ENCODE measurements at regions not wholly inside any gene's neighbourhood (a gene's known extent, or its start where the extent isn't known, plus 50 kb on each side); places are given as distances from the start of the nearest gene placed in this dataset.

DNA sequence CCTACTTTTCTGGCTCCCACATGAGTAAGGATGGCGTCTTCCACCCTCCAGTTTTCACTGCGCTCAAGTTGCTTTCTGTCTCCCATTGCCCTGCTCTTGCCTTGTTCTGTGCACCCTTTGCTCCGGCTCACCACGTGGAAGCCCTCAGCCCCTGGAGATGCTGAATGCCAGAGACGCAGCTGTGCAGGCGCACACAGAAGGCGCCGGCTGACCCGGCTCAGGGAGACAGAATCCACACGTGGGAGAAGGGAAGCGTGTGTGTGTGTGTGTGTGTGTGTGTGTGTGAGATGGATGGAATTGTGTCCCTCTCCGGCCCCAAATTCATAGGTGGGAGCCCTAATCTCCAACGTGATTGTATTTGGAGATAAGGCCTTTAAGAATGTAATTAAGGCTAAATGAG, 118.2 kb upstream of the ERRFI1 start:
- no peak overlapping the region for H3K27ac ChIP-seq (ENCODE audit: low read length)
- CTCF ChIA-PET = no interaction called here
- no peak overlapping the region for H3K4me2 ChIP-seq (ENCODE audit: low read length)
- POLR2A ChIA-PET (ENCODE audit: unreplicated experiment) = no interaction called here
- H3K36me3 ChIP-seq (ENCODE audit: low read depth, low read length) = no peaks in the 10 kb centered on the region
- no peak overlapping the region for H3K4me3 ChIP-seq (ENCODE audit: low read length)
- TF ChIP-seq EZH2 (IDR thresholded peaks at IDR 0.05; ENCODE audit: low read length, unreplicated experiment) (no peak), EZH2phosphoT487 (IDR thresholded peaks at IDR 0.05; ENCODE audit: borderline replicate concordance, low read length) (no peak)
- TF ChIP-seq, protein P1, sequence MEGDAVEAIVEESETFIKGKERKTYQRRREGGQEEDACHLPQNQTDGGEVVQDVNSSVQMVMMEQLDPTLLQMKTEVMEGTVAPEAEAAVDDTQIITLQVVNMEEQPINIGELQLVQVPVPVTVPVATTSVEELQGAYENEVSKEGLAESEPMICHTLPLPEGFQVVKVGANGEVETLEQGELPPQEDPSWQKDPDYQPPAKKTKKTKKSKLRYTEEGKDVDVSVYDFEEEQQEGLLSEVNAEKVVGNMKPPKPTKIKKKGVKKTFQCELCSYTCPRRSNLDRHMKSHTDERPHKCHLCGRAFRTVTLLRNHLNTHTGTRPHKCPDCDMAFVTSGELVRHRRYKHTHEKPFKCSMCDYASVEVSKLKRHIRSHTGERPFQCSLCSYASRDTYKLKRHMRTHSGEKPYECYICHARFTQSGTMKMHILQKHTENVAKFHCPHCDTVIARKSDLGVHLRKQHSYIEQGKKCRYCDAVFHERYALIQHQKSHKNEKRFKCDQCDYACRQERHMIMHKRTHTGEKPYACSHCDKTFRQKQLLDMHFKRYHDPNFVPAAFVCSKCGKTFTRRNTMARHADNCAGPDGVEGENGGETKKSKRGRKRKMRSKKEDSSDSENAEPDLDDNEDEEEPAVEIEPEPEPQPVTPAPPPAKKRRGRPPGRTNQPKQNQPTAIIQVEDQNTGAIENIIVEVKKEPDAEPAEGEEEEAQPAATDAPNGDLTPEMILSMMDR (conservative IDR thresholded peaks at IDR 0.05; ENCODE audit: low read depth, low read length) = no peak
- no peak overlapping the region for H3K9ac ChIP-seq (ENCODE audit: low read length)
- H3K4me1 ChIP-seq (ENCODE audit: insufficient read depth, low read length) = no peaks in the 10 kb centered on the region
- no peaks in the 10 kb centered on the region for H3K9me3 ChIP-seq (ENCODE audit: low read length)
- intact Hi-C loops (cut with micrococcal nuclease) = no loop called here
- ATAC-seq = no peak
- H3K79me2 ChIP-seq (ENCODE audit: low read length) = no peaks in the 10 kb centered on the region
- DNase-seq = no peak
- no TSS peak for BruUV-seq (replicated peaks)
- H3K9me2 ChIP-seq (replicated peaks; ENCODE audit: low read length) = no peaks in the 10 kb centered on the region
- H3F3A ChIP-seq (ENCODE audit: low read length, unreplicated experiment) = no peaks in the 10 kb centered on the region
- no peaks in the 10 kb centered on the region for H4K20me1 ChIP-seq (ENCODE audit: low read length)
- no peak overlapping the region for H2AFZ ChIP-seq (ENCODE audit: low read length)
- no peaks in the 10 kb centered on the region for H3K27me3 ChIP-seq (ENCODE audit: low read length)

DNA sequence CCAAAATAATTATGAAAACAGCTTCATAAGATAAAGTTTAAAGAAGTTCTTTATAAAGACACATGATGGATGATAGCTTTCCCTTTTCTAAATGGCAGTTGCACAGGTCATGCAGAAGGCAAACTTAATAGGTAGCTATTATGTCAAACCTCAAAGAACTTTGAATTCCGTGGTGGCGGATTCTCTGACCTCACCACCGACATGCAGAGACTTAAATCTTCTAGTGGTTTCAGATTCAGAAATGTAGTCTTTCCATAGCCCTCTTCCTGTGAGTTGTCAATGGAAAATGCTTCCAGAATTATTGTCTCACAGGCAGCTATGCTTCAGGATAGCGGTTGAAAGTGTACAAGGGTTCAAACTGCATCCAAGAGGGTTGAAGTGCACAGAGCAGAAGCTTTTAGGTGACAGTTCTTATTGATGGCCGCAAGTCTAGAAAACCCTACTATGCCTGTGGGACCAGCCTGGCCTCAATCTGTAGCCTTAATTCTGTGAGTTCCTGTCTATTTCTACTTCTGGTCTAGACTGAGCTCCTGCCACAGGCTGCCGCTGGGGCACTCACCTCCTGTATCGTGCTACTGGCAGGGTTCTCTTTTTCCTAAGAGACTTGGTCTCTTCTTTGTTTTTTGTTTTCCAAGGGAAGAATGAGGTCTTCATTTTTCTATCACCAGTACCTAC, 117.0 kb upstream of the ERRFI1 start:
- no peak for DNase-seq
- Histone ChIP-seq H3K4me2 (ENCODE audit: low read length) (no peak overlapping the region), H3K36me3 (ENCODE audit: low read depth, low read length) (no peaks in the 10 kb centered on the region), H3K9me3 (ENCODE audit: low read length) (no peaks in the 10 kb centered on the region), H3K79me2 (ENCODE audit: low read length) (no peaks in the 10 kb centered on the region), H3F3A (ENCODE audit: low read length, unreplicated experiment) (no peaks in the 10 kb centered on the region), H3K4me1 (ENCODE audit: insufficient read depth, low read length) (peaks cover 9% of the 10 kb centered on the region), H3K9me2 (replicated peaks; ENCODE audit: low read length) (no peaks in the 10 kb centered on the region), H3K9ac (ENCODE audit: low read length) (no peak overlapping the region), H3K27ac (ENCODE audit: low read length) (no peak overlapping the region), H4K20me1 (ENCODE audit: low read length) (no peaks in the 10 kb centered on the region), H2AFZ (ENCODE audit: low read length) (no peak overlapping the region), H3K27me3 (ENCODE audit: low read length) (no peaks in the 10 kb centered on the region), H3K4me3 (ENCODE audit: low read length) (no peak overlapping the region)
- no TSS peak for BruUV-seq (replicated peaks)
- POLR2A ChIA-PET (ENCODE audit: unreplicated experiment) = no interaction called here
- TF ChIP-seq EZH2phosphoT487 (IDR thresholded peaks at IDR 0.05; ENCODE audit: borderline replicate concordance, low read length) = no peak
- TF ChIP-seq, protein P1 (conservative IDR thresholded peaks at IDR 0.05; ENCODE audit: low read depth, low read length) = no peak
- no peak for TF ChIP-seq EZH2 (IDR thresholded peaks at IDR 0.05; ENCODE audit: low read length, unreplicated experiment)
- intact Hi-C loops (cut with micrococcal nuclease) = no loop called here
- no peak for ATAC-seq
- CTCF ChIA-PET = no interaction called here

DNA sequence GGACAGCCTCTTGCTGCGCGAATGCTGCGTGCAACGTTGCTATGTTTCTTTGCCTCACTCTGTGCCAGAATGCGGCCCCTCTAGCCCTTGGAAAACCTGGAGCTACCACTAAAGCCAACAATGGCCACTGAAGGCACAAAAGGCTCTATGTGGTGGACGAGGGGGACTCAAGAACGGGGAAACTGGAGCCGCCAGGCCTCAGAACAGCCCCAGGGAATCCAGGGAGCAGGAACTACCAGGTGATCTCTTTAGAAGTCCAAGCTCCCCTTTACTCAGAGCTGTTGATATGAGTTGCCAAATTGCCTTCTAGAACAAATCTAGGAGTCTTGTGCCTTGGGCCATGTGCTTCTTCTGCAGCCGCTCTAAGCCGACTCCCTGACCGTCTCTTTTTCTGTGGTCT, 113.8 kb upstream of the ERRFI1 start:
- H3K9me2 ChIP-seq (replicated peaks; ENCODE audit: low read length) = no peaks in the 10 kb centered on the region
- no peak overlapping the region for H2AFZ ChIP-seq (ENCODE audit: low read length)
- no peaks in the 10 kb centered on the region for H3K9me3 ChIP-seq (ENCODE audit: low read length)
- no peak overlapping the region for H3K9ac ChIP-seq (ENCODE audit: low read length)
- H3F3A ChIP-seq (ENCODE audit: low read length, unreplicated experiment) = no peaks in the 10 kb centered on the region
- POLR2A ChIA-PET (ENCODE audit: unreplicated experiment) = no interaction called here
- BruUV-seq (replicated peaks) = no TSS peak
- H4K20me1 ChIP-seq (ENCODE audit: low read length) = no peaks in the 10 kb centered on the region
- ATAC-seq (no peak), DNase-seq (no peak)
- CTCF ChIA-PET = no interaction called here
- TF ChIP-seq EZH2 (IDR thresholded peaks at IDR 0.05; ENCODE audit: low read length, unreplicated experiment) (no peak), EZH2phosphoT487 (IDR thresholded peaks at IDR 0.05; ENCODE audit: borderline replicate concordance, low read length) (no peak)
- TF ChIP-seq, protein P1 (conservative IDR thresholded peaks at IDR 0.05; ENCODE audit: low read depth, low read length) = no peak
- H3K4me2 ChIP-seq (ENCODE audit: low read length) = no peak overlapping the region
- H3K27me3 ChIP-seq (ENCODE audit: low read length) = no peaks in the 10 kb centered on the region
- no peaks in the 10 kb centered on the region for H3K79me2 ChIP-seq (ENCODE audit: low read length)
- H3K4me1 ChIP-seq (ENCODE audit: insufficient read depth, low read length) = peaks cover 18% of the 10 kb centered on the region
- H3K36me3 ChIP-seq (ENCODE audit: low read depth, low read length) = no peaks in the 10 kb centered on the region
- H3K27ac ChIP-seq (ENCODE audit: low read length) = no peak overlapping the region
- H3K4me3 ChIP-seq (ENCODE audit: low read length) = no peak overlapping the region
- intact Hi-C loops (cut with micrococcal nuclease) = loop anchor here (5.0 kb wide), 1 partner anchor 43 kb away; no protein-coding TSS in a partner anchor
